Prostate gland (tissue), 2 donors: ENCODE measurements at regions not wholly inside any gene's neighbourhood (a gene's known extent, or its start where the extent isn't known, plus 50 kb on each side); places are given as distances from the start of the nearest gene placed in this dataset.

Experiments used
- DNase-seq: peaks from one replicate; pipeline ENCODE4 v3.0.0-alpha.2; 2019; ENCODE audit warnings: low spot score
- H3K27ac ChIP-seq, 2 donors: fragments of 200-600 bp; sonication (generic); 2 replicates each; pipeline ENCODE4 v1.5.1; 2017 to 2019
- H3K27me3 ChIP-seq: fragments of 200-600 bp; sonication (generic); replicated peaks from 2 replicates; pipeline ENCODE4 v1.5.1; 2019; ENCODE audit not compliant: insufficient read depth
- H3K36me3 ChIP-seq, 2 donors: fragments of 200-600 bp; sonication (generic); 1 replicate in 1 of 2; 2 replicates in 1 of 2; pipeline versions ENCODE4 v1.5.1 to v1.8.1; 2017 to 2019
- H3K4me1 ChIP-seq: fragments of 200-600 bp; sonication (generic); replicated peaks from 2 replicates; pipeline ENCODE4 v1.5.1; 2019
- H3K4me3 ChIP-seq, 2 donors: fragments of 200-600 bp; sonication (generic); 2 replicates each; pipeline ENCODE4 v1.5.1; 2017 to 2019
- H3K9me3 ChIP-seq: fragments of 200-600 bp; sonication (generic); 2 replicates; pipeline ENCODE4 v1.5.1; 2017
- CTCF ChIP-seq, 4 experiments: fragments of 200-600 bp in 2 of 4; fragments of 450-650 bp in 2 of 4; sonication (generic) in 2 of 4; IDR thresholded peaks; 1 replicate in 3 of 4; 2 replicates in 1 of 4; pipeline ENCODE4 v1.5.1; 2016 to 2019; ENCODE audit warnings: antibody characterized with exemption in 4 of 4, mild to moderate bottlenecking in 2 of 4, moderate library complexity in 2 of 4
- POLR2A ChIP-seq: fragments of 450-650 bp; IDR thresholded peaks from one replicate; pipeline ENCODE4 v1.6.1; 2016; ENCODE audit warnings: antibody characterized with exemption, mild to moderate bottlenecking
- POLR2AphosphoS5 ChIP-seq: sonication (generic); formaldehyde crosslinking; IDR thresholded peaks from one replicate; pipeline ENCODE4 v1.6.1; 2017; ENCODE audit warnings: antibody characterized with exemption
- WGBS: methylation state at CpG from one replicate; pipeline ENCODE4 v1.1.5; 2018; 5-methylcytosine and 5-hydroxymethylcytosine counted together
- intact Hi-C: fragments of 100-400 bp; cut with DNase I; formaldehyde crosslinking; loops from one replicate; pipeline ENCODE4 v1.14.2; 2022

GRCh38 chr1:224802617-224803016 is 126.9 kb upstream of the DNAH14 start:
- H3K4me1 ChIP-seq: no peaks in the 10 kb centered on the region
- no peak overlapping the region for H3K27ac ChIP-seq
- intact Hi-C loops: no loop called here
- H3K27me3 ChIP-seq: no peaks in the 10 kb centered on the region
- no peaks in the 10 kb centered on the region for H3K9me3 ChIP-seq
- WGBS: 78% methylated on average over 3 of the region's 3 CpGs
- H3K4me3 ChIP-seq: no peak overlapping the region
- DNase-seq: no peak
- H3K36me3 ChIP-seq: no peaks in the 10 kb centered on the region
- TF ChIP-seq CTCF (IDR thresholded peaks at IDR 0.05) (no peak), POLR2AphosphoS5 (no peak)

- no peak for DNase-seq
- no peaks in the 10 kb centered on the region for H3K9me3 ChIP-seq
- H3K4me1 ChIP-seq: no peaks in the 10 kb centered on the region
- no peak overlapping the region for H3K27ac ChIP-seq
- intact Hi-C loops: no loop called here
- no peak overlapping the region for H3K4me3 ChIP-seq
- no peaks in the 10 kb centered on the region for H3K36me3 ChIP-seq
- WGBS: 85% methylated on average over 3 of the region's 3 CpGs
- TF ChIP-seq POLR2AphosphoS5 (no peak), CTCF (IDR thresholded peaks at IDR 0.05) (no peak), POLR2A (no peak)
- no peaks in the 10 kb centered on the region for H3K27me3 ChIP-seq
Measured at GRCh38 chr1:224804220-224804619, 125.3 kb upstream of the DNAH14 start.

DNA sequence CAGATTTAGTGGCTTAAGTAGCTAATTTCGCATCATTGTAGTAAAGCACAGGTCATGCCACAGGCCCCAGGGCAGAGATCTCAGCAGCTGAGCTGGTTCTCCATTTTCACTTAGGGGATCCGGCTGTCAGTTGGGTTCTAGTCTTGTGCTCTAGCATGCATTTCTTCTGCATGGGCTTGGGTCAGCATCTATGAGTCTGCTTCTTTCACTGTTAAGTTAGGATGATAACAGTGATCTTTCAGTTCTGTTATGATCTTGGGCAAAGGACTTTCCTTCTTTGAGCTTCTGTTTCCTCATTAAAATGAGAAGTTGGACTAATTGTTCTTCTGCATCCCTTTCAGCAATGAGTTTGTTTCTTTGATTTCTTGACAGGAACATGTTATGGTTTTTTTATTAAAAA is 123.6 kb upstream of the DNAH14 start:
- no peak overlapping the region for H3K27ac ChIP-seq
- H3K9me3 ChIP-seq: no peaks in the 10 kb centered on the region
- no peaks in the 10 kb centered on the region for H3K4me1 ChIP-seq
- intact Hi-C loops: no loop called here
- no peak for DNase-seq
- no peak for TF ChIP-seq POLR2AphosphoS5
- TF ChIP-seq CTCF (IDR thresholded peaks at IDR 0.05): no peak
- TF ChIP-seq POLR2A: no peak
- WGBS: 95% methylated on average over 2 of the region's 2 CpGs
- no peaks in the 10 kb centered on the region for H3K36me3 ChIP-seq
- H3K4me3 ChIP-seq: no peak overlapping the region
- H3K27me3 ChIP-seq: no peaks in the 10 kb centered on the region

- intact Hi-C loops: no loop called here
- no peaks in the 10 kb centered on the region for H3K36me3 ChIP-seq
- no peaks in the 10 kb centered on the region for H3K9me3 ChIP-seq
- WGBS: 94% methylated on average over 5 of the region's 5 CpGs
- H3K4me1 ChIP-seq: no peaks in the 10 kb centered on the region
- no peak overlapping the region for H3K4me3 ChIP-seq
- TF ChIP-seq POLR2AphosphoS5: no peak
- TF ChIP-seq POLR2A: no peak
- TF ChIP-seq CTCF (IDR thresholded peaks at IDR 0.05): no peak
- no peak overlapping the region for H3K27ac ChIP-seq
- no peaks in the 10 kb centered on the region for H3K27me3 ChIP-seq
- DNase-seq: no peak
Measured at GRCh38 chr1:224809137-224809536, 120.3 kb upstream of the DNAH14 start.

DNA sequence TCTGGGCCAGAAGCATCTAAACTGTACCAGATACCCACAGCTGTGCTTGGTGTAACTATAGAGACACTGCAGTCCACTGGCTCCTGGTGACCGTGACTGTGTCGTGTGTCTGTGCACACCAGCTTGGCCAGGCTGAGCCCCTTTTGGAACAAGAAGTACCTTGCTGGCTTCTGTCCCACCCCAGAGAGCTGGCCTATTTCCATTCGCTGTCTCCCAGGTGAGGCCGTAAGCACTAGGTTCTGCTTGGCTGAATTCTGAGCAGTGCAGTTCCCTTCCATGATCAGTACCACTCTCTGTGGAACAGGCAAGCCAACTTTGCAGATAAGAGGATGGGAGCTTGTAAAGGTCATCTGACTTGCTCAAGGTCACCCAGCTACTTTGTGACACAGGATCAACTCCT is 119.9 kb upstream of the DNAH14 start:
- 94% methylated on average over 4 of the region's 4 CpGs for WGBS
- no peak overlapping the region for H3K27ac ChIP-seq
- intact Hi-C loops: no loop called here

More for the DNA sequence above, 119.9 kb upstream of the DNAH14 start:
- DNase-seq: no peak
- Histone ChIP-seq H3K27me3 (no peaks in the 10 kb centered on the region), H3K36me3 (no peaks in the 10 kb centered on the region), H3K9me3 (no peaks in the 10 kb centered on the region), H3K4me1 (no peaks in the 10 kb centered on the region), H3K4me3 (no peak overlapping the region)
- TF ChIP-seq POLR2AphosphoS5: no peak
- TF ChIP-seq POLR2A: no peak
- TF ChIP-seq CTCF (IDR thresholded peaks at IDR 0.05): no peak
